C4-2B (cell line): ENCODE measurements at regions not wholly inside any gene's neighbourhood (a gene's known extent, or its start where the extent isn't known, plus 50 kb on each side); places are given as distances from the start of the nearest gene placed in this dataset.

Experiments used
- CTCF ChIP-seq: fragments of 450-650 bp; conservative IDR thresholded peaks from 2 replicates; pipeline ENCODE4 v1.5.1; 2017; ENCODE audit warnings: mild to moderate bottlenecking
- ZFX ChIP-seq: fragments of 450-650 bp; IDR thresholded peaks from 2 replicates; pipeline ENCODE4 v1.6.1; 2017

- no peak for TF ChIP-seq CTCF
- no peak for TF ChIP-seq ZFX
Observed at GRCh38 chr14:36429692-36430091, 90.3 kb downstream of the NKX2-1 start.
